Tibial nerve (tissue), 3 donors: ENCODE measurements at regions not wholly inside any gene's neighbourhood (a gene's known extent, or its start where the extent isn't known, plus 50 kb on each side); places are given as distances from the start of the nearest gene placed in this dataset.

ENCODE experiments used
- CTCF ChIP-seq, 5 experiments: fragments of 200-600 bp in 3 of 5; fragments of 450-650 bp in 2 of 5; sonication (generic) in 3 of 5; IDR thresholded peaks; one replicate each; pipeline ENCODE4 v1.5.1; 2016 to 2019; ENCODE audit warnings: antibody characterized with exemption in 5 of 5, mild to moderate bottlenecking in 3 of 5, moderate library complexity in 2 of 5
- POLR2A ChIP-seq, 2 donors: fragments of 450-650 bp; IDR thresholded peaks; one replicate each; pipeline ENCODE4 v1.6.1; 2017; ENCODE audit warnings: antibody characterized with exemption in 2 of 2, mild to moderate bottlenecking in 2 of 2, moderate library complexity in 2 of 2

- TF ChIP-seq CTCF (IDR thresholded peaks at IDR 0.05) (no peak), POLR2A (IDR thresholded peaks at IDR 0.05) (no peak)
These were observed 70.2 kb upstream of the PDE4B start for GRCh38 chr1:65722461-65722860.
